ENCODE measurements at regions not wholly inside any gene's neighbourhood (a gene's known extent, or its start where the extent isn't known, plus 50 kb on each side); places are given as distances from the start of the nearest gene placed in this dataset.

DNA sequence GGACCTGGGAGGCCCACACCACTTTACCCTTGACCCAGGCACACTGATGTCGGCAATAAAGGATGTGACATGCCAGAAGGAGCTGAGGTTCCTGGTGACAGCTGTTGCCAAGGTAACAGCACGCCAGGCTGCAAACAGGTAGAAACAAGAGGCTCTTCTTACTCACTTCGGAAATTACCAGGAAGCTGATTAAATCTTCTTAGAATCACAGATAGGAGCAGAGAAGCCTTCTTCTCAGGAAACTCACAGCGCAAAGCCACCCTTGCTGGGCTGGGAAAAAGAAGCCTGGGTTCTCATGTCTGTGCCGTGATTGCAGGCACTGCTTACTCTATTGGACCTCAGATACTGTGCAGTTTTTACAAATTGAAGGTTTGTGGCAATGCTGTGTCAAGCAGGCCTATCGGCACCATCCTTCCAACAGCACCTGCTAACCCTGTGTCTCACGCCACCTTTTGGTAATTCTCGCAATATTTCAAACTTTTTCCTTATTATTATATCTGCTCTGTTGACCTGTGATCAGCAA lies 61.0 kb upstream of the TAF1B start:
- Histone ChIP-seq H3K36me3 (ENCODE audit: insufficient read depth in 1 of 2, low read depth in 1 of 2) (no peaks in the 10 kb centered on the region), H3K27ac (no peak overlapping the region), H3K4me3 (no peak overlapping the region), H3K4me1 (no peaks in the 10 kb centered on the region), H3K9me3 (no peaks in the 10 kb centered on the region), H3K27me3 (ENCODE audit: insufficient read depth in 3 of 3, low read length in 2 of 3) (no peaks in the 10 kb centered on the region)
- ATAC-seq (no peak), DNase-seq (no peak)
- intact Hi-C loops (cut with DNase I) = no loop called here
- TF ChIP-seq CTCF (IDR thresholded peaks at IDR 0.05) = no peak
- 63 to 68% (median 66%) methylated on average over 8 of the region's 8 CpGs for WGBS, 3 donors

GRCh38 chr2:9789371-9789770 lies 53.9 kb upstream of the TAF1B start:
- Histone ChIP-seq H3K36me3 (ENCODE audit: insufficient read depth in 1 of 2, low read depth in 1 of 2) (no peaks in the 10 kb centered on the region), H3K4me1 (no peaks in the 10 kb centered on the region), H3K27me3 (ENCODE audit: insufficient read depth in 3 of 3, low read length in 2 of 3) (no peaks in the 10 kb centered on the region), H3K27ac (no peak overlapping the region), H3K9me3 (no peaks in the 10 kb centered on the region), H3K4me3 (no peak overlapping the region)
- intact Hi-C loops (cut with DNase I) = no loop called here
- no peak for TF ChIP-seq CTCF (IDR thresholded peaks at IDR 0.05)
- 93 to 97% (median 96%) methylated on average over 10 of the region's 10 CpGs for WGBS, 3 donors
- ATAC-seq (no peak), DNase-seq (no peak)

GRCh38 chr2:9790702-9791225 lies 52.5 kb upstream of the TAF1B start:
- 91 to 95% (median 93%) methylated on average over 8 of the region's 8 CpGs for WGBS, 3 donors
- ATAC-seq = no peak
- no peak overlapping the region for H3K4me3 ChIP-seq
- H3K9me3 ChIP-seq = no peaks in the 10 kb centered on the region
- H3K27ac ChIP-seq = no peak overlapping the region
- H3K36me3 ChIP-seq (ENCODE audit: insufficient read depth in 1 of 2, low read depth in 1 of 2) = no peaks in the 10 kb centered on the region
- intact Hi-C loops (cut with DNase I) = no loop called here
- no peak for TF ChIP-seq CTCF (IDR thresholded peaks at IDR 0.05)
- DNase-seq = no peak
- H3K4me1 ChIP-seq = no peaks in the 10 kb centered on the region
- H3K27me3 ChIP-seq (ENCODE audit: insufficient read depth in 3 of 3, low read length in 2 of 3) = no peaks in the 10 kb centered on the region

DNA sequence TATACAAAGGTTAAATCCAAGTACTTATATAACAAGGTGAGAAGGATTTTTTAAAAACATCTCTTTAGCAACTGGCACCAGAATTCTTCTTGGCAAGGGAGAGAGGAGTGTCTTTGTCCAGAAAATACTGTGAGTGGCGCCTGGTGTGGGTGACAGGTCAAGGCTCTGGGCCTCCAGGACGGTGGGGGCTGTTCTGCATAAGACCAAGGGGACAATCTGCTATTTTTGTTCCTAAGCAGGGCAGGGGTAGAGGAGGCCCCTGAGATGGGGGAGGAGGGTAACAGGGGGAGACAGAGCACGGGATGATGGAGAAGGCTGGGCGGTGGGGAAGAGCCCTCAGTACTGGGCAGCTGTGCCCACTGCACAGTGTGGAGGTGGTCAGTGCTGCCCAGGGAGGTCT lies 51.6 kb upstream of the TAF1B start:
- TF ChIP-seq CTCF (IDR thresholded peaks at IDR 0.05) = no peak
- ATAC-seq = no peak
- DNase-seq = no peak
- H3K27ac ChIP-seq = no peak overlapping the region
- 68 to 92% (median 77%) methylated on average over 4 of the region's 4 CpGs for WGBS, 3 donors
- H3K4me3 ChIP-seq = no peak overlapping the region
- H3K27me3 ChIP-seq (ENCODE audit: insufficient read depth in 3 of 3, low read length in 2 of 3) = no peaks in the 10 kb centered on the region
- H3K4me1 ChIP-seq = no peaks in the 10 kb centered on the region
- H3K9me3 ChIP-seq = no peaks in the 10 kb centered on the region
- intact Hi-C loops (cut with DNase I) = no loop called here
- no peaks in the 10 kb centered on the region for H3K36me3 ChIP-seq (ENCODE audit: insufficient read depth in 1 of 2, low read depth in 1 of 2)
